AG20443 (cell line): ENCODE measurements at regions not wholly inside any gene's neighbourhood (a gene's known extent, or its start where the extent isn't known, plus 50 kb on each side); places are given as distances from the start of the nearest gene placed in this dataset.

ENCODE experiments used
- DNase-seq: peaks from one replicate; pipeline ENCODE4 v3.0.0; 2012; ENCODE audit warnings: low spot score, mixed read lengths

- DNase-seq, result no peak
These were observed 77.0 kb upstream of the MAP3K7 start for GRCh38 chr6:90663873-90664272.

GRCh38 chr6:90663106-90663505, 76.2 kb upstream of the MAP3K7 start:
- DNase-seq, result no peak

GRCh38 chr6:90660931-90661330, 74.1 kb upstream of the MAP3K7 start:
- no peak for DNase-seq

GRCh38 chr6:90658497-90658896, 71.6 kb upstream of the MAP3K7 start:
- no peak for DNase-seq

- no peak for DNase-seq
These were observed 69.5 kb upstream of the MAP3K7 start for GRCh38 chr6:90656325-90656724.

GRCh38 chr6:90654806-90655205, 67.9 kb upstream of the MAP3K7 start:
- no peak for DNase-seq

- DNase-seq, result no peak
These were observed 67.3 kb upstream of the MAP3K7 start for GRCh38 chr6:90654166-90654565.

GRCh38 chr6:90653750-90654149, 66.9 kb upstream of the MAP3K7 start:
- DNase-seq, result no peak

GRCh38 chr6:90650041-90650940, 63.4 kb upstream of the MAP3K7 start:
- DNase-seq, result no peak

GRCh38 chr6:90648873-90649272, 62.0 kb upstream of the MAP3K7 start:
- no peak for DNase-seq

- no peak for DNase-seq
These were observed 60.1 kb upstream of the MAP3K7 start for GRCh38 chr6:90646940-90647339.

- no peak for DNase-seq
These were observed 58.8 kb upstream of the MAP3K7 start for GRCh38 chr6:90645634-90646033.

GRCh38 chr6:90644492-90644891, 57.6 kb upstream of the MAP3K7 start:
- no peak for DNase-seq

- no peak for DNase-seq
These were observed 56.5 kb upstream of the MAP3K7 start for GRCh38 chr6:90643381-90643780.

GRCh38 chr6:90637320-90637719, 50.4 kb upstream of the MAP3K7 start:
- no peak for DNase-seq
